T47D (cell line): ENCODE measurements at regions not wholly inside any gene's neighbourhood (a gene's known extent, or its start where the extent isn't known, plus 50 kb on each side); places are given as distances from the start of the nearest gene placed in this dataset.
"Not testable (repeated sequence)": the region's sequence is repeated elsewhere in the genome, so short reads cannot be mapped to it uniquely, and the experiment has no call there.

Source experiments
- DNase-seq, 2 experiments: peaks; one replicate each; pipeline versions ENCODE4 v3.0.0 to v3.0.0-alpha.2; 2011 to 2012; ENCODE audit warnings: low read depth in 1 of 2, low spot score in 1 of 2
- JUND ChIP-seq: IDR thresholded peaks from 2 replicates; pipeline ENCODE4 v1.6.1; 2012; ENCODE audit warnings: low read depth
- in situ Hi-C: cut with HindIII; loops from 2 replicates; pipeline ENCODE4 v1.10.0; 2016; ENCODE audit warnings: low sequenced_read_pairs, low pct_unique_long_range_greater_than_20kb

DNA sequence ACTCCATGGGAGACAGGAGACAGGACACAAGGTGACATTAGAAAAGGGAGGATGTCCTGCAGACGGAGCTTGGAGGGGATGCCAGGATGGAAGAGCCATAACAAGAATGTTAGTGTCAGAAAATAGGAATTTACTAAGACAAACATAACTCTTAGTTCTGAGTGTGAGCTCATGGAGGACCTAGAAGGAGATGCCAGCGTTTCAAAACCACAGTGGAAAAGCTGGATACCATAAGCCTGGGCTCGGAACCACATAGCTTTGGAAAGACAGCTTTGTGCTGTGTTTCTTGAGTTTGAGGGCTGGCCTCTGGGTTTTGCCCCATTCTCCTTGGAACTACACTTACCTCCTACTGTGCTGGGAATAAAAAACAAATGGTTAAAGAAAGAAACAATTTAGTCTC, 128.4 kb downstream of the S1PR1 start:
- no peak for DNase-seq
- in situ Hi-C loops, result no loop called here
- TF ChIP-seq JUND, result no peak

DNA sequence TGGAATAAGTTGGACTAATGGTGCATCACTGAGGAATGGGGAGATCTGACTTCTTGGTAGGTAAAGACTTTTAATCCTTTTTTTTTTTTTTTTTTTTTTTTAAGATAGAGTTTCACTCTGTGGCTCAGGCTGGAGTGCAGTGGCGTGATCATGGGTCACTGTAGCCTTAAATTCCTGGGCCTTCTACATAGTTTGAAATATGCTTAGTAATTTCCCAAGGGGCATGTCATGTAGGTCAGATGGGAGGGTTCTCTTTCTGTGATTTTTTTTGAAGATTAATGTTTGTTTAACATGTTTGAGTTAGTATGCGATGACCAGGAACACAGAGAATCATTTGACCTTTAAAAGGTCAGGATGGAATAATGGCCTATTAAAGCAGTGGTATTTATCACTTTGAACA, 129.1 kb downstream of the S1PR1 start:
- no peak for DNase-seq
- in situ Hi-C loops, result no loop called here
- TF ChIP-seq JUND, result no peak

DNA sequence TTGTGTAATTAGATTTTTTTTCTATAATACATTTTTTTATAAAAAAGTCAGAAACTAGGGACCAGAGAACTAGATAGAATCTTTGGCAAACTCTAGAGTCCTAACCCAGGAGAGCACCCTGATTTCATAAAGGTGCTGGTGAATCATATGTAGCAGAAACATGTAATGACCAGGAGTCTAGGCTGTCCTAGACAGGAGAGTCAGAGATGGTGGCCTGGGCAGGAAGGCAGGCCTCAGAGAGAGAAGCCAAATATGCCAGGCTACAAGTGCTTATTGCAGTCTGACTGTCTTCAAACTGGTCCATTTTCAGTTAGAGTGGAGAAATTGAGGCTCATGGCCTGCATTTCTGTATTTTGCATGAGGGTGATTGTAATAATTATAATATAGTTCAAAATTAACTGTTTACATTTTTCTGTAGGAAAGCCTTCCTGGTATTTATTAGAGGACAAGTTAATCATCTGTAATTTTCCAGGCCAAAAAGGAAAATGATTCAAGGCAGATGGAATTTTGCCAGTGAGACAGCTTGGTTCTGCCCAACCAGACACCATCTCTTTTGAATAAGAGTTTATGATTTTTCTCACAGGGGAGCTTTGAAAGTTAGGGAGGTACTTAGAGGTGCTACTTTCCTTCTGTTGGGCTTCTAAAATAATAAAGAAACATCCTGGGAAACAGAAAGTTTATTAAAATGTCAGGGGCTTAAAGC, 129.8 kb downstream of the S1PR1 start:
- no peak for TF ChIP-seq JUND
- in situ Hi-C loops, result no loop called here
- no peak for DNase-seq

DNA sequence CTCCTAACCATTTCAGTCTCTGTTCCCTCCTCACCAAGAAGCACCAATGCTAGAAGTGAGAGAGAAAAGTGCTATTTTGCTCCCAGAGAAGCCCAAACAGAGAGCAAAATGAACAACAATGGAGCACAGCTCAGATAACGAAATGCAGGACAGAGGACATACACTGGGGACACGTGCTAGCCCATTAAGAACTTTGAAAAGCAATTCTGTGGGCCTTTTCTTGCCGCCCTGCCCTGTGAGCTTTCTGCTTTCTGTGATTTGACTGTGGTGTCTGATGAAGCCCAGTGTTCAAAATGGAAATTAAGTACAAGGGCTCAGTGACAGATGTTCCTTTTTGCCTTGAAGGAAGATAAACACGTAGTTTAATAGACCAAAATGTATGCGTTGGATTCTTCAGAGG, 130.8 kb downstream of the S1PR1 start:
- no peak for TF ChIP-seq JUND
- in situ Hi-C loops, result no loop called here
- DNase-seq, result no peak

DNA sequence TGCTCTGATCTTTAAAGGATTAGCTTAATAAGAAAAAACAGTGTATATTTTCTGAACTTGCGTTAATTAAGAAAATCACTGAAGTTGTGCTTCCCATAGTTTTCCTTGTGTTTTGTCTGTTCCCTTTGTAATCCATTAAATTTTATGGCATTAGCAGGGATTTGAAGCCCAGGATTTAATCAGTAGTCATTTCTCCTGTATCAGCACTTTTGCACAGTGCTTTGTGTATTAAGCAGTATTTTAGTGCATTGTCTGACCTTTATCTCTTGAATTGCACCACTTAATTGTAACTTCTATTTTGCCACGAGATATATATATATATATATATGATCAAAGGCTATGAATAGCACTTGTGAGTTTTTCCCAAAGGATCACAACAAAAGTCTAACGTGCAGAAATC, 133.7 kb downstream of the S1PR1 start:
- DNase-seq, result no peak
- TF ChIP-seq JUND, result no peak
- in situ Hi-C loops, result no loop called here

DNA sequence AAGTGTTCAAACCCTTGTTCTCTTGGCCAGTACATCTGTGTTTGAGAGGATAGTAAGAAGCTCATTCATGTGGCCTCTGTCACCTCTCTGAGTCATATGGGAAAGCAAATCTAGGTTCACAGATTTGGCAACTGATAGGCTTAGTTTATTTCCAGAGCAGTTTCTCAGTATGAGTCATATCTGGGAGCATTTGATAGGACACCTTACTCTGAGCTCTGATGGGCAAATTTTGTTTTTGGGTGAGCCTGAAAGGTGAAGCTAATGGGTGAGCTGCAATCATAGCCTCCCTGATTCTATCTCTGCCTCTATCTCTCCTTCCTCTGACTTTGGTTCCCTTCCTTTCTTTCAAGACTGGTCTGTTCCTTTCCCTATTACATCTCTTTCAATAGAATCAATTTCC, 134.4 kb downstream of the S1PR1 start:
- no peak for TF ChIP-seq JUND
- DNase-seq, result no peak

DNA sequence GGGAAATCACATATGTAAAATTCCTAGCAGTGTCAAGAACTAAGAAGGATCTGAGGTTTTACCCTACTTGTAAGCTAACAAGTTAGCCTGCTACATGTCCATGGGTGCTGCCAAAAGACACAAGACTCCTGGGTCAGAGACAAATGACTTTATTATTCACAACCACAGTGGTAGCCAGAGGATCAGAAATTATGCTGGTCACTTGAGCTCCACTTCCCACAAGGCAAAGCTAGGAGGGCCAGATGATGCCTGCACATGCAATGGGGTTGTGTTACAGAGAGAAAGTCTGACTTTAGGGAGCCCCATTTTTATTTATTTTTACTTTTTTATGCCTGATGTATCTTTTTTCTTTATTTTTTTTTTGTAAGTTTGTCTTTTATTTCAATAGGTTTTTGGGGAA, 136.8 kb downstream of the S1PR1 start:
- DNase-seq, result no peak
- TF ChIP-seq JUND, result no peak
- in situ Hi-C loops, result no loop called here

More for the DNA sequence above, 134.4 kb downstream of the S1PR1 start:
- in situ Hi-C loops, result no loop called here

DNA sequence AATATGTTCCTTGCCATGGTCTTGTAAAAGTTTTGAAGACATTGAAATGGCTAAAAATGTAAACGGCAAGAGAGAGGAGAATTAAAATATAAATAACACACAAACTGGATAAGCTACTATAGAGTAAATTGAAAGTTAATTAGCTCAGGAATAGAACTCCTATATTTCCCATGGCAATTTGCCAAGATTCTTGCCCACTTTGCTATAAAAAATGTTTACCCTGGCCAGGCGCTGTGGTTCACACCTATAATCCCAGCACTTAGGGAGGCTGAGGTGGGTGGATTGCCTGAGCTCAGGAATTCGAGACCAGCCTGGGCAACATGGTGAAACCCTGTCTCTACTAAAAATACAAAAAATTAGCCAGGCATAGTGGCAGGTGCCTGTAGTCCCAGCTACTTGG, 138.6 kb downstream of the S1PR1 start:
- in situ Hi-C loops, DNase-seq: not testable (repeated sequence)

DNA sequence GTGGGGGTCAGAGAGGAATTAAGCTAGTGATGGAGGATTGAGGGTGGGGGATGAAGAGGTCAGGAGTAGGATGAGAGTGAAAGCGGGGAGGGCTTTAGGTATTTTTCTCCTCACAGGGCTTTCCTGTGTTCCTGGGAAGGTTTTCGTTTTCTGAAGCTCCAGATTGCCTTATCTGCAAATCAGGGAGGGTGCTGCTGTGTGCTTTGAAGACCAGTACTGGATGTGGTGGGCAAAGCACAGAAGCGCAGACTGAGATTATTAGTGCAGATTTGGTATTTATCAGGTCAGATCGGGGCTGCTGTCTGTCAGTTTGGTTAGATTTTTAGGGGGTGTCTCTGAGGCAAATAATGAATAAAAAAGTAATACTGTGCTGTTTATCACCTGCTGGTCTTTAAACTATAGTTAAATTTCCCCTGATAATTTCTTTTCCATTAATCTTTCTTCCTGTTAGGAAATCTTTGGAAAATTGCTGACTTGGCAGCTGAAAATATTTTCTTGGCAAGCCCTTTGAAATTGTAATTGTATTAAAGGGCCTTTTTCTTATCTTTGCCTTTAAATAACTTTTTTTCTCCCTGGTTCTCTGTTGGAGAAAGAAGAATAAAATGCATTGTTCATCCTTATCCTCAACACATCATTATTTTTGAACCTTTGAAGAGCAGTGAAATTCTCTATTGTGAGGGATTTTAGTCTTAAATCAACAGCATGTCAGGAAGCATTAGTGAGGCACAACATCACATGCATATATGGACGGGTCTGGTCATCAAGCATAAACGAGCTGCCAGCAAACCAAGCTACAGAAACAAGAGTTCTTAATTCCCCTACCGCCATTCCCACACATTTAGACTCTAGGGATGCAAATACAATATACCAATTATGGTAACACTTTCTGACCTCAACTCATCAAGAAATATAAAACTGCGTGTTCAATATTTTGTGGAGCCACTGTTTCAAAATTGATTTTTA, 139.6 kb downstream of the S1PR1 start:
- TF ChIP-seq JUND, result no peak
- no peak for DNase-seq
- in situ Hi-C loops, result no loop called here

DNA sequence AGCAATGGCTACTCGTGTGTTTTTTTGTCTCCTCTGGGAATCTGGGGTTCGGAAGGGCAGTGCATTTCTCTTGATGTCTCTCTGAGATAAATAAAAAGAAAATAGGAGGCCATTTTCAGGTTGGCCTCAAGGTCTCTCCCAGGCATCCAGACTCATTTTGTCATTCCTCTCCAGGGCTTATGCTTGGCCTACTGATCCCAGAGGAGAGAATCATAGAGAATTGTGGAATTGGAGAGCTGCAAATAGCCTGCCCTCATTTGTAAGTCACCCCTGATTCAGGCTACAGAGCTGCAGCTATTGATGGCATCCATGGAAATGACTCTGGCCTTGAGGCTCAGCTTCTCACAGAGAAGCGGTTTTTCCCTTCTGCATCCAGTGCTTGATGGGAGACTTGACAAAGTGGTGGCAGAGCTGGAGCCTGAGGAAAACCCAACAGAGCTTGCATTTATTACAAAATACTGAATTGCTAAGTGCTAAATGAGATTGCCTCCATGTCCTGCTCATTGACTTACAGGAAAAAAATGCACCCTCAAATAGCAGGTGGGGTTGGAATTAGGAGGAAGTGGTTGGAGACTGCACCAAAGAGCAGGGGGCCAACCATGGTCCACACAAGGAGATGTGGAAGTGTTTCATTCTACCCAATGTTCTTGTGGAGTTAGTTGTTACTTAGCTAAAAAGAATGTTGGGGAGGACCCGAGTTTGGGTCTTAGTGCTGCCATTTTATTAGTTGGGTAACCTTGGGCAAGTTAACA, 140.4 kb downstream of the S1PR1 start:
- DNase-seq, result no peak
- TF ChIP-seq JUND, result no peak
- in situ Hi-C loops, result no loop called here

DNA sequence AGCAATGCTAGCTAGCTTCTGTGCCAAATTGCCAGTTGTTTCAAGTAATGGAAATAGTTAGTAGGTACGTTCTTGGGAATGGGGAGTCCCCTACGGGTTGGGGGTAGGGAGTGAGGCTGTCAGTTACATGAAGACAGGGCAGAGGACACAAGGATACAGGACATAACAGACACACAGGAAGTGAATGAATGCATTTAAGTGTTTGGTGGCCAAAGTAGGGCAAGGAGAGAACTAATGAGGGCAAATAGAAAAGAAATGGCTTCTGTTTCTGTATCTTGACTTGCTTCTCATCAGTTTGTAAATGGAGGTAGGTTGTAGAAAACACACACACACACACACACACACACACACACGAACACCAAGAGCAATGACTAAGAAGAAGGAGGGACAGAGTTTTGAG, 142.2 kb downstream of the S1PR1 start:
- in situ Hi-C loops, result no loop called here
- DNase-seq, result no peak

DNA sequence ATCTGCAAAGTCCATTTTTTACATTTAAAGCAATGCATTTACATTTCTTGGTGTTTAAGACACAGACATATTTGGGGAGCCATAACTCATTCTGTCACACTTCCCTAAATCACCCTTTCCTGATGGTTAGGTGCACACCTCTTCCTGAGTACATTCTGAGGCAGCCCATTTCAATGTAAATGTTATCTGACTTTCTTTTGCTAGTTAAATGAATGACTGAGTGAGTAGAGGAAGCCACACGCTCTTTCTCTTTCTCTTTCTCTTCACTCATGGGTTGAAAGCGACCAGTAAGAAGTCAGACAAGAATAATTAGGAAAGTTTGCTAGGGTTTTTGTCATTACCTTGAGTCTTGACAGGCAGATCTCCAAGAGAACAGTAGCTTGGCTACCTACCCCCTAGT, 143.1 kb downstream of the S1PR1 start:
- in situ Hi-C loops, result no loop called here
- no peak for DNase-seq
- TF ChIP-seq JUND, result no peak

More for the DNA sequence above, 142.2 kb downstream of the S1PR1 start:
- no peak for TF ChIP-seq JUND

DNA sequence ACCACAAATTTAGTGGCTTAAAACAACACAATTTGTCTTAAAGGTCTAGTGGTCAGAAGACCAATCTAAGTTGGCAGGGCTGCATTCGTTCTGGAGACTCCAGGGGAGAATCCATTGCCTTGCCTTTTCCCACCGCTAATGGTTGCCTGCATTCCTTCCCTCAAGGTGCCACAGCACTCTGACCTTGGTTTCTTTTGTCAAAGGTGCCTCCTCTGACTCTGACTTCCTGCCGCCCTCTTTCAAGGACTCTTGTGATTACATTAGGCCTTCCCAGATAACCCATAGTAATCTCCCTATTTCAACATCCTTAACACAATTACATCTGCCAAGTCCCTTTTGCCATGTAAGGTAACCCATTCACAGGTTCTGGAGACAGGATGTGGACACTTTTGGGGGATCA, 145.3 kb downstream of the S1PR1 start:
- DNase-seq, result no peak
- no peak for TF ChIP-seq JUND
- in situ Hi-C loops, result no loop called here
